Osteocyte (in vitro differentiated cells): ENCODE measurements at regions not wholly inside any gene's neighbourhood (a gene's known extent, or its start where the extent isn't known, plus 50 kb on each side); places are given as distances from the start of the nearest gene placed in this dataset.

Source experiments
- DNase-seq: peaks from one replicate; pipeline ENCODE4 v3.0.0; 2021; ENCODE audit warnings: mixed read lengths; ENCODE audit not compliant: unreplicated experiment; ENCODE audit errors: extremely low spot score
- H3K27ac Mint-ChIP-seq: one replicate; pipeline ENCODE4 v1.8.0; 2021; ENCODE audit warnings: mild to moderate bottlenecking, mixed read lengths; ENCODE audit not compliant: unreplicated experiment
- H3K27me3 Mint-ChIP-seq: one replicate; pipeline ENCODE4 v1.8.0; 2021; ENCODE audit warnings: mixed read lengths; ENCODE audit not compliant: unreplicated experiment
- H3K36me3 Mint-ChIP-seq: one replicate; pipeline ENCODE4 v1.8.0; 2021; ENCODE audit warnings: mixed read lengths; ENCODE audit not compliant: unreplicated experiment
- H3K4me1 Mint-ChIP-seq: one replicate; pipeline ENCODE4 v1.8.0; 2021; ENCODE audit warnings: mixed read lengths; ENCODE audit not compliant: unreplicated experiment
- H3K4me3 Mint-ChIP-seq: one replicate; pipeline ENCODE4 v1.8.0; 2021; ENCODE audit warnings: mild to moderate bottlenecking, moderate library complexity, mixed read lengths; ENCODE audit not compliant: unreplicated experiment
- H3K9me3 Mint-ChIP-seq: one replicate; pipeline ENCODE4 v1.8.0; 2021; ENCODE audit warnings: mixed read lengths; ENCODE audit not compliant: unreplicated experiment
- TF ChIP-seq, protein P1 (sequence below): fragments of 200-600 bp; sonication (generic); IDR thresholded peaks from 2 replicates; pipeline ENCODE4 v1.5.0; 2021; ENCODE audit warnings: antibody characterized with exemption, mild to moderate bottlenecking, moderate library complexity

DNA sequence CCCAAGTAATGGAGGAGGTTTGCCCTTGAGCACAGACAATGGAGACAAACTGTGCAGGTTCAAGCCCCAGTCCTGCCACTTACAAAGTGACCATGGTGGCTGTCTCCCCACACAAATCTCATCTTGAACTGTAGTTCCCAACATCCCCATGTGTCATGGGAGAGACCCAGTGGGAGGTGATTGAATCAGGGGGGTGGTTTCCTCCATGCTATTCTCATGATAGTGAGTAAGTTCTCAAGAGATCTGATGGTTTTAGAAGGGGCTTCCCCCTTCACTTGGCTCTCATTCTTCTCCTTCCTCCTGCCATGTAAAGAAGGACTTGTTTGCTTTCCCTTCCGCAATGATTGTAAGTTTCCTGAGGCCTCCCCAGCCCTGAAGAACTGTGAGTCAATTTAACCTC, 225.4 kb downstream of the TXNL1 start:
- no peaks in the 10 kb centered on the region for H3K36me3 Mint-ChIP-seq
- peaks cover 8% of the 10 kb centered on the region for H3K9me3 Mint-ChIP-seq
- H3K27me3 Mint-ChIP-seq, result no peaks in the 10 kb centered on the region
- H3K27ac Mint-ChIP-seq, result no peak overlapping the region
- DNase-seq, result no peak
- TF ChIP-seq, protein P1, sequence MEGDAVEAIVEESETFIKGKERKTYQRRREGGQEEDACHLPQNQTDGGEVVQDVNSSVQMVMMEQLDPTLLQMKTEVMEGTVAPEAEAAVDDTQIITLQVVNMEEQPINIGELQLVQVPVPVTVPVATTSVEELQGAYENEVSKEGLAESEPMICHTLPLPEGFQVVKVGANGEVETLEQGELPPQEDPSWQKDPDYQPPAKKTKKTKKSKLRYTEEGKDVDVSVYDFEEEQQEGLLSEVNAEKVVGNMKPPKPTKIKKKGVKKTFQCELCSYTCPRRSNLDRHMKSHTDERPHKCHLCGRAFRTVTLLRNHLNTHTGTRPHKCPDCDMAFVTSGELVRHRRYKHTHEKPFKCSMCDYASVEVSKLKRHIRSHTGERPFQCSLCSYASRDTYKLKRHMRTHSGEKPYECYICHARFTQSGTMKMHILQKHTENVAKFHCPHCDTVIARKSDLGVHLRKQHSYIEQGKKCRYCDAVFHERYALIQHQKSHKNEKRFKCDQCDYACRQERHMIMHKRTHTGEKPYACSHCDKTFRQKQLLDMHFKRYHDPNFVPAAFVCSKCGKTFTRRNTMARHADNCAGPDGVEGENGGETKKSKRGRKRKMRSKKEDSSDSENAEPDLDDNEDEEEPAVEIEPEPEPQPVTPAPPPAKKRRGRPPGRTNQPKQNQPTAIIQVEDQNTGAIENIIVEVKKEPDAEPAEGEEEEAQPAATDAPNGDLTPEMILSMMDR, result no peak
- H3K4me3 Mint-ChIP-seq, result no peak overlapping the region
- H3K4me1 Mint-ChIP-seq, result peaks cover 5% of the 10 kb centered on the region

DNA sequence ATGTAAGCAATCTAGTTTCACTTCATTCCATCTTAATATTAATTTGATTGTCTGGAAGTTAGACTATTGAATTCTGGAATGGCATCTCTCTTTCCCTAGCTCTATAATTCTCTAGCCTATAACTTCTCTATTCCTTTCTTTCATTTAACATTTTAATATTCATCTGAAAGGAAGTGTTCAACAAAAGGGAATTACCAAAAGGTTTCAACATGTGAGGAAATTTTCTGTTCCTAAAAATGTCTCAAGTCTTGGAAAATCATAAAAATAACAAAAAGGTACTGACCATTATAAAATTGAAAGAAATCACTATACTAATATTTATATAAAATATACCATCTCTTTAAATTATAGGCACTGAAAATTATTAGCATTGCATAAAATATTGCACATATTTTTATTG, 228.7 kb downstream of the TXNL1 start:
- Mint-ChIP-seq H3K9me3 (no peaks in the 10 kb centered on the region), H3K27me3 (no peaks in the 10 kb centered on the region), H3K36me3 (no peaks in the 10 kb centered on the region), H3K4me3 (no peak overlapping the region), H3K4me1 (peaks cover 5% of the 10 kb centered on the region), H3K27ac (no peak overlapping the region)
- TF ChIP-seq, protein P1, result no peak
- no peak for DNase-seq

DNA sequence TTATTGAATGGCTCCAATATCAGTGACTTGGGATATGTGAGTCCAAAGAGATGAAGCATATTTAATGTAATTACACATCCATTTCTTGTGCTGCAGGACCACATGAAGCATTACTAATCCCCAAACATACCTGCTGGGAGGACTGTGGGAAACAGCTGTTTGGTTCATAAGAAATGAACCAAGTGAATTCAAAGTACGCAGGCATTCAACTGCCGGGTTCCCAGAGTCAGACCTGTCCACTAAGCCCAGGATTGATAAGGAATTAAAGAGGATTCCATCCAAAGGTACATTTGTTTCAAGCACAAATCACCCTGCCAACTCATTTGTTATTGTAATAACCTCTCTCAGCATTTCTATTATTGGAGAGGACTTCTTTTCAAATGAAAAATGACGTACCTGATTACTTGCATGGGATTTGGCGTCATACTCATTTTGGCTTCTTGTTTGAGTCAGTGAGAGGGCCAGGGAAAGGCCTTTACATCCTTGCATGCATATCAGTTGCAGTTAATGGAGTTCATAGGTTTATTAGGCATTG, 230.7 kb downstream of the TXNL1 start:
- no peaks in the 10 kb centered on the region for H3K36me3 Mint-ChIP-seq
- no peaks in the 10 kb centered on the region for H3K9me3 Mint-ChIP-seq
- no peak for DNase-seq
- H3K4me3 Mint-ChIP-seq, result no peak overlapping the region
- TF ChIP-seq, protein P1, result no peak
- H3K27ac Mint-ChIP-seq, result no peak overlapping the region
- no peaks in the 10 kb centered on the region for H3K27me3 Mint-ChIP-seq
- peaks cover 9% of the 10 kb centered on the region for H3K4me1 Mint-ChIP-seq

DNA sequence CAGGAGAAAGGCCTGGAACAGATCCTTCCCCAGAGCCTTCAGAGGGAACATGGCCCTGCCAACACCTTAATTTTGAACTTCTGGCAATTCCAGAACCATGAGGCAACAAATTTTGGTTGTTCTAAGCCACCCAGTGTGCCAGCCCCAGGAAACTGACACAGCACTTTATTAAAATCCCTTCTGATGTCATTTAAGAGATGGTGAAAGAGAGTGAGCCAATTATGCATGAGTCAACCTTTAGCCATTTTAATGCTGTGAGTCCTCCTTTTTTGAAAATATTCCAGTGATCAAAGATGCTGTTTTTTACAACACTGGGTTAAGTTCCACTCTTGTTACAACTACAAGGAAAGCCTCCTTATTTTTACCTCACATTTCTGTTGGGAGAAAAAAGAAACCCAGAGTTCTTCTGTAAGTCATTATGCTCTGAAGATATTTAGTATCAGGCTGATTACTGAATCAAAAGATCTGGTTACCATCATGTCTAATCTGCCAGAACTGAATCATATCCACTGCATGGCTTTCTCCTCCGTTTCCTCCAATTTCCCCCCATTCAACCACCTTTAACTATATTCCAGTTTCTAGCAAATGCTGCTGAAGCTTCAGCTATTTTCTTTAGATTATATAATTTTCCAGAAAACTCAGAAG, 235.4 kb downstream of the TXNL1 start:
- TF ChIP-seq, protein P1, result no peak
- peak overlapping the region; percentile 27 for H3K27ac Mint-ChIP-seq
- no peaks in the 10 kb centered on the region for H3K9me3 Mint-ChIP-seq
- H3K4me3 Mint-ChIP-seq, result no peak overlapping the region
- no peak for DNase-seq
- H3K4me1 Mint-ChIP-seq, result peaks cover 13% of the 10 kb centered on the region
- H3K27me3 Mint-ChIP-seq, result no peaks in the 10 kb centered on the region
- H3K36me3 Mint-ChIP-seq, result no peaks in the 10 kb centered on the region

DNA sequence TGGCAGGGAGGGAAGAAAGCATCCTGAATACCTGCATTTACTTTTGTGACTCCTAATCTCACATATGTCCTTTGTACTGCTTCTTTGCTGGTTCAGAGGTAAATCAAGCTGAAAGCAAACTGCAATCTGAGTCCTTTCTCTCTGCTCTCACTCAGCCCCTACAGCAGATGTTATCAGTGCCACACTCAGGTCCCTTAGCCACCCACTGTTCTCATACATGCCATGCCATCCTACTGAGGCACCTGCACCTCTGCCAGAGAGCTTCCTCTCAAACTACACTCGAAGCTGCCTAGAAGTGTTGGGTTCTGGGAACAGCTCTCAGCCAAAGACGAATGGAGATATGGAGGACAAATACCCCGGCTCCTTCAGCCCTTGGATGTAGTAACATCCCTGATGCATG, 244.5 kb downstream of the TXNL1 start:
- Mint-ChIP-seq H3K4me3 (no peak overlapping the region), H3K36me3 (no peaks in the 10 kb centered on the region), H3K27me3 (no peaks in the 10 kb centered on the region)

More for the DNA sequence above, 244.5 kb downstream of the TXNL1 start:
- H3K4me1 Mint-ChIP-seq, result peaks cover 5% of the 10 kb centered on the region
- H3K9me3 Mint-ChIP-seq, result no peaks in the 10 kb centered on the region
- H3K27ac Mint-ChIP-seq, result no peak overlapping the region
- no peak for DNase-seq
- TF ChIP-seq, protein P1, result no peak
